ENCODE measurements at regions not wholly inside any gene's neighbourhood (a gene's known extent, or its start where the extent isn't known, plus 50 kb on each side); places are given as distances from the start of the nearest gene placed in this dataset.

GRCh38 chr7:68816491-68816890 lies 781.8 kb upstream of the AUTS2 start:
- TF ChIP-seq CTCF (IDR thresholded peaks at IDR 0.05) (no peak), POLR2A (IDR thresholded peaks at IDR 0.05) (no peak), EP300 (IDR thresholded peaks at IDR 0.05) (no peak)

All from ovary (tissue), 3 donors.